Activated T-helper 1 cell treated with anti-CD3 and anti-CD28 coated beads, Interleukin-12 subunit alpha, Interleukin-12 subunit beta, Interleukin-2, Interleukin-4 antibody, amounts not matched to agents 30 ng/mL and 10 ng/mL and 1 ng/mL, durations not matched to agents 14 hours and 24 hours and 36 hours (primary cell): ENCODE measurements at regions not wholly inside any gene's neighbourhood (a gene's known extent, or its start where the extent isn't known, plus 50 kb on each side); places are given as distances from the start of the nearest gene placed in this dataset.

Experiments used
- DNase-seq: peaks from one replicate; pipeline ENCODE4 v3.0.0; 2021; ENCODE audit warnings: low spot score
- H3K27ac Mint-ChIP-seq: one replicate; pipeline ENCODE4 v1.8.0; 2021; ENCODE audit warnings: mild to moderate bottlenecking, mixed read lengths
- H3K27me3 Mint-ChIP-seq: one replicate; pipeline ENCODE4 v1.8.0; 2022; ENCODE audit warnings: mild to moderate bottlenecking, moderate library complexity, mixed read lengths; ENCODE audit not compliant: insufficient read depth
- H3K36me3 Mint-ChIP-seq: one replicate; pipeline ENCODE4 v1.8.0; 2021; ENCODE audit warnings: low read depth, mixed read lengths
- H3K4me1 Mint-ChIP-seq: one replicate; pipeline ENCODE4 v1.8.0; 2021; ENCODE audit warnings: low read depth, mixed read lengths
- H3K4me3 Mint-ChIP-seq: one replicate; pipeline ENCODE4 v1.8.0; 2021; ENCODE audit warnings: mild to moderate bottlenecking, moderate library complexity, mixed read lengths
- H3K9me3 Mint-ChIP-seq: one replicate; pipeline ENCODE4 v1.8.0; 2021; ENCODE audit warnings: mixed read lengths
- intact Hi-C: fragments of 100-400 bp; cut with micrococcal nuclease; formaldehyde crosslinking; loops from one replicate; pipeline ENCODE4 v1.15.1; 2024

DNA sequence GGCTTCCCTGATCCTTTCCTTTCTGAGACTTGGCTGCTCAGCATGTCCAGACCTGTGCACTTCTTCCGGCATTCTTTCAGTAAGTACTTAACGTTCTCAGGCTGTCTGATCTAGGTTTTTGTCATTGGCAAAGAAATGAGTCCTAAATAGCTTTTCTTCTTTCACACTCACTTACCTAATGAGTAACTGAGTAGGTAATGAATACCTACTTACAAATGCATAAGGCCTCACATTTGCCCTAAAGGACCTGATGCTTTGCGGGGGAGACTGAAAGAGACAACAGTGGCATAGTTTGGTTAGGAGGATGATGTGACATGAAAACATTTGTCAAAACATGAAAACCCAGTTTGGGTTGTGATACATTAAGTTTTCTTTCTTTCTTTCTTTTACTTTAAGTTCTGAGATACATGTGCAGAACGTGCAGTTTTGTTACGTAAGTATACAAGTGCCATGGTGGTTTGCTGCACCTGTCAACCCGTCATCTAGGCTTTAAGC, 516.7 kb upstream of the CFAP20DC start:
- intact Hi-C loops, result loop anchor here (1.0 kb wide), 2 partner anchors 86 to 180 kb away; no protein-coding TSS in a partner anchor
- H3K4me1 Mint-ChIP-seq, result peaks cover 12% of the 10 kb centered on the region
- peak overlapping the region; percentile 36 for H3K27ac Mint-ChIP-seq
- no peak overlapping the region for H3K4me3 Mint-ChIP-seq
- no peak for DNase-seq
- peaks cover 3% of the 10 kb centered on the region for H3K36me3 Mint-ChIP-seq
- H3K27me3 Mint-ChIP-seq, result no peaks in the 10 kb centered on the region
- H3K9me3 Mint-ChIP-seq, result no peaks in the 10 kb centered on the region

DNA sequence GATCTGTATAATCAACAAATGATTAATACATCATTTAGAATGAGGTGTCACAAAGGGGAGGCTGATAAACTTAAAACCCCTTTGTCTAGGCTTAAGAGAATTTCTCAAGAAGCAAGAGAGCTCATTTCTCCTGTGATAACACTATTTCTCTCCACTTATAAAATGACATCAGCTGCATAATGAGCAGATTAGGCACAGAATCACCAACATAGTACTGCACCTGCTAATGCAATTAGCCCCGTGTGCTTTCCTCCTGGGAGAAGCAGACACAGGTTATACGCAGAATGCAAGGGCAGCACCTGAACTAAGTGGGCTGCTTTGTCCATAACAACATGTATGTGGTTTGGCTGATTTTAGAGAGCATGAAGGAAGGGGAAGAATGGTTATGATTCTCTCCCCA, 515.3 kb upstream of the CFAP20DC start:
- no peak for DNase-seq
- H3K27me3 Mint-ChIP-seq, result no peaks in the 10 kb centered on the region
- intact Hi-C loops, result no loop called here
- no peak overlapping the region for H3K4me3 Mint-ChIP-seq
- H3K9me3 Mint-ChIP-seq, result peaks cover 3% of the 10 kb centered on the region
- peaks cover 3% of the 10 kb centered on the region for H3K36me3 Mint-ChIP-seq
- H3K4me1 Mint-ChIP-seq, result peaks cover 21% of the 10 kb centered on the region
- peak overlapping the region; percentile 24 for H3K27ac Mint-ChIP-seq

DNA sequence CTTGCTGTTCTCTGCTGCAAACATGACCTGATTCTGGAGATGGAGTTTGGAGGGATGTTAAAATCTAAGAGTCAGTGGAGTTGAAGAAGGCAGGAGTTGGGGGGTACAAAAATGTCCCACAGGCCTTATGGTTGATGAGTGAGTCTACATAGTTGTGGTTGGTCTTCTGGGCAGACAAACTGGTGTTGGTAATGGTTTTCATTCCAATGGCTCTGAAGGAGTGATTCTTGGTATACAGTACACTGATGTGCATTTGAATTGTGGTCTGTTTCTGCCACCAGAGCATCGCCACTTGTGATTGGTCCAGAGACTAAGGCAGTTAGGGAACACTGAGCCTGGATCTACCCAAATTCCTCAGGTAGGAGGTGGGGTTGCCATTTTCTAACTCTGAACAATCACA, 514.1 kb upstream of the CFAP20DC start:
- Mint-ChIP-seq H3K4me1 (peaks cover 33% of the 10 kb centered on the region), H3K27ac (no peak overlapping the region)
- intact Hi-C loops, result no loop called here

DNA sequence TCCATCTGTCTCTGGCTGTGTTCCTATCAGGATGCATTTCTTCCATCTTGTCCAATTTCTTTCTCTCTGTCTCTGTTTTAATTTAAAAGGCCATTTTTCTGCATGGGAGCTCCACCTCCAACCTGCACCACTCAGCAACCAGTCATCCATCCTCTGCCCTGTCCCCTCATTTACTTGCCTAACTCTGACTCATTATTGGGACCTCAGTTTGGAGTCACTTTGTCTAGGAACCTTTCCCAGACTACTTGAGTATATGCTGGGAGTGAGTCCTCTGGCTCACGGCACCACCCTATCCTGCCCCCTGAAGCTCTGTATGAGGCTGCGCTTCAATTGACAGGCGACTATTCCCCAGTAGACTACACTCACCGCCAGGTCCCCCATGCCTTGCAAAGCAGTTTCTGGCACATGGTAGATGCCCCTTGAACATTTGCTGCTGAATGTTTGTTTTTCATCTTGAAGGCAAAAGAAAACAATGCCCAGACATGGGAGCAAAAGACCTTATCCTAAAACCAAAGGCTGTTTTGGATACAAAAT, 513.3 kb upstream of the CFAP20DC start:
- H3K4me3 Mint-ChIP-seq, result no peak overlapping the region
- intact Hi-C loops, result no loop called here

More for the DNA sequence above, 514.1 kb upstream of the CFAP20DC start:
- H3K36me3 Mint-ChIP-seq, result peaks cover 3% of the 10 kb centered on the region
- no peak overlapping the region for H3K4me3 Mint-ChIP-seq
- no peaks in the 10 kb centered on the region for H3K27me3 Mint-ChIP-seq
- peaks cover 3% of the 10 kb centered on the region for H3K9me3 Mint-ChIP-seq
- no peak for DNase-seq

DNA sequence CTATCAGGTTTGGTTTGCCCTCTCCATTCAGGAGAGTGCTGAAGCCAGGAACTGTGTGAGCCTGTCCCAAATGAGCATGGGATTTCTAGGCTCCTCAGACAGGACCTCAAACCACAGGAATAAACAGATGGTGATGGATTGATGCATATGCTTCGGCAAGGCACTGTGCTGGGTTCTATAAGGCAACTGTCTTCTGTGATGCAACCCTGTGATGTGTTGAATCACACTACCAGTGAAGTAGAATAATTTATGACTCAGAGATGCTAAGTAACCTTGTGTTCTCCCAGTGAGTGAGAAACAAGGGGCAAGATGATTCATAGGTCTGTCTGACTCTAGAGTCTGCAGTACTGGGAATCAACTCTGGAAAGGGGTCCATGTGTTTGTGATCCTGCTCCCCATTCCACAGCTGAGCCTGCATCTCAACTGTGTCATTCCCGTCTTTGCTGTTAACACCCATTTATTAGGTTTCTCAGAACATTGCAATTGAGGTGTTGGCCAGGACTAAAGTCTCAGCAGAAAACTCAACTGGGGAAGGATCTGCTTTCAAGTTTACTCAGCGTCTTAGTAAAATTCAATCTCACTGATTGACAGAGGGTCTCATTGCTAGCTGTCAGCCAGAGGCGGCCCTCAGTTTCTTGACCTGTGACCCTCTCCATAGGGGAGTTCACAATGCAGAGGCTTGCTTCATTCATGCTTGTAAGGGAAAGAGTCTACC, 510.1 kb upstream of the CFAP20DC start:
- no peak for DNase-seq
- Mint-ChIP-seq H3K9me3 (peaks cover 15% of the 10 kb centered on the region), H3K4me3 (no peak overlapping the region), H3K27ac (peak overlapping the region; percentile 88), H3K4me1 (peaks cover 24% of the 10 kb centered on the region), H3K36me3 (peaks cover 3% of the 10 kb centered on the region), H3K27me3 (no peaks in the 10 kb centered on the region)
- intact Hi-C loops, result loop anchor here (1.0 to 10.0 kb wide), 9 partner anchors 20 to 995 kb away; no protein-coding TSS in a partner anchor

More for the DNA sequence above, 513.3 kb upstream of the CFAP20DC start:
- Mint-ChIP-seq H3K4me1 (peaks cover 36% of the 10 kb centered on the region), H3K27me3 (no peaks in the 10 kb centered on the region), H3K36me3 (peaks cover 3% of the 10 kb centered on the region), H3K27ac (no peak overlapping the region), H3K9me3 (peaks cover 3% of the 10 kb centered on the region)
- no peak for DNase-seq

DNA sequence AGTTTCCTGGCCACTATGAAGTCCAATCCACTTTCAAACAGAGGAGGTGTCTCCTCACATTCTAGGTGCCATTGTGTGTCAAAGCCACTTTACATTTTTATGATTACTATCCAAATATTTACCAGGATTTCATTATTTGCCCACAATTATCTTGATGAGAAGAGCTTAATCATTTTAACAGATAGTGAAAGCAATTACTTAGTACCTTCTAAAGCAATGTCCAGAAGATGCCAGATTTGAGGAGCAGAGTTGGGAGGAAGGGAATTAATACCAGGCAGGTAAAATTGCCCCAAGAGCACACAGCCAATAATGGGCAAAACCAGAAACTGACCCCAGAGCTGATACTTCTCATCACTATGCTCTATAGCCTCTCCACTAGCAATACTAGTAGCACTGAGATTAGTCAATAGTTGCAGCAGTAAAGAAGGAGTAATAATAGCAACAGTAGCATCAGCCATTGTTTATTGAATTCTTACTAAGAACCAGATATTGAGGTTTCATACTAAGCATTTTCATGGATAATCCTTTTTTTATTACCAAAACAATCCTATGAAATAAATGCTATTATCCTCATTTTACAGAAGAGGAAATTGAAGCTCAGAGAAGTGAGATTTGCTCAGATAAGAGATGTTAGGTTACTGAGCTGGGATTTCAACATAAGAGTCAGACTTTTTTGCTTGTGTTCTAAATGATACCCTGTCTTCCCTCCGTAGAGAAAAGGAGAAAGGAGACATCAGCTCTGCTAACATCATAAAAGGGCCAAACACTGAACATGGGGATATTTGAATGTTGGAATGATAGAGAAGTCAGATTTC, 509.3 kb upstream of the CFAP20DC start:
- H3K27me3 Mint-ChIP-seq, result no peaks in the 10 kb centered on the region
- peak overlapping the region; percentile 88 for H3K27ac Mint-ChIP-seq
- no peak overlapping the region for H3K4me3 Mint-ChIP-seq
- peaks cover 24% of the 10 kb centered on the region for H3K4me1 Mint-ChIP-seq
- H3K36me3 Mint-ChIP-seq, result peaks cover 3% of the 10 kb centered on the region
- DNase-seq, result no peak
- peaks cover 15% of the 10 kb centered on the region for H3K9me3 Mint-ChIP-seq
- intact Hi-C loops, result loop anchor here (1.0 to 10.0 kb wide), 9 partner anchors 19 to 996 kb away; no protein-coding TSS in a partner anchor

DNA sequence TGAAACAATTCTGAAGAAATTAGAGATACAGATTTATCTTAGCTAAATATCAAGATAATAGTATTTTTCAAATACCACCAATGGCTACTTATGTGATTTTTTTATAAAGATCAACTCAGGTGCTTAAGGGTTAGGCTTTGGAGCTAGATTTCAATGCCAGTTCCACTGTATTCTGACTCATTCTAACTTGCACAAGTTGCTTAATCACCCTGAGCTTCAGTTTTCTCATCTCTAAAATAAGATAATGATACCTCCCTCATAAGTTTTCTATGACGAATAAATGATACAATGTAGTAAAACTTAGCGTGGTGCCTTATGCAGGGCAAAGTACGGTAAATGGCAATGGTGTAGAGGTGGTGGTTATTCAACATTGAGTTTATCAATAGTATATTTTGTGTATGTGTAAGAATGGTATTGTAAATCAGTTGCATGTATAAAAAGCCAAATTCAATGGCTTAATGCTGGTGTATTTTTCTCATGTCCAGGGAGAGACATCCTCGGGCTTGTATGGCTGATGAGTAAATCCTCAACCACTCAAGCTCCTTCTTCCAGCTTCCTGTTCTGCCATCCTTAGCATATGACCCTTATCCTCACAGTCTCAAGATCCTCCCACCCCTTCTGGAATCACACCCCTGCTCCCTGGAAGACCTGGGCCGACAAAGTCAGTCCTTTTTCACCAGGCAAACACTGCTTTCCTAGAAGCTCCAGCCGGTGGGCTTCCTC, 505.9 kb upstream of the CFAP20DC start:
- H3K27ac Mint-ChIP-seq, result no peak overlapping the region
- H3K4me1 Mint-ChIP-seq, result peaks cover 20% of the 10 kb centered on the region
- peaks cover 2% of the 10 kb centered on the region for H3K36me3 Mint-ChIP-seq
- H3K9me3 Mint-ChIP-seq, result peaks cover 13% of the 10 kb centered on the region
- DNase-seq, result no peak
- peaks cover 2% of the 10 kb centered on the region for H3K27me3 Mint-ChIP-seq
- intact Hi-C loops, result loop anchor here (5.0 to 10.0 kb wide), 2 partner anchors 243 to 999 kb away; no protein-coding TSS in a partner anchor
- no peak overlapping the region for H3K4me3 Mint-ChIP-seq

DNA sequence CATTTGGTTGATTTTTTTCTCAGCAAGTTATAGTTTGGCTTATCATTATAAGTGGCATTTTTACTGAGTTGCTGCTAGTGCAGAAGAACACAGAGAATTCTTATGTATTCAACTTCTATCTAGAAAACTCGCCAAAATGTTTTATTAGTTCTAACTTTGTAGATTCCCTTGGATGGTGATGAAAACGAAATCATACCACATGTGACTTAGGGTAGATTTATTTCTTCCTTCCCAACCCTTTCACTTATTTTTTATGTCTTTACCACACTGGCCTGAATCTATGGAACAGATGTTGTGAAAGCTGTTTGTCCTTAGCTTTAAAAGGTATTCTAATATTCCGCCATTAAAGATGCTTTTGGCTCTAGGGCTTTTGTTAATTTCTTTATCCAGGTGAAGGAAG, 503.3 kb upstream of the CFAP20DC start:
- no peak for DNase-seq
- H3K4me1 Mint-ChIP-seq, result no peaks in the 10 kb centered on the region
- intact Hi-C loops, result loop anchor here (10.0 kb wide), 1 partner anchor 1002 kb away; no protein-coding TSS in a partner anchor
- H3K9me3 Mint-ChIP-seq, result peaks cover 12% of the 10 kb centered on the region
- H3K27me3 Mint-ChIP-seq, result peaks cover 2% of the 10 kb centered on the region
- H3K4me3 Mint-ChIP-seq, result no peak overlapping the region
- no peak overlapping the region for H3K27ac Mint-ChIP-seq
- H3K36me3 Mint-ChIP-seq, result peaks cover 2% of the 10 kb centered on the region

DNA sequence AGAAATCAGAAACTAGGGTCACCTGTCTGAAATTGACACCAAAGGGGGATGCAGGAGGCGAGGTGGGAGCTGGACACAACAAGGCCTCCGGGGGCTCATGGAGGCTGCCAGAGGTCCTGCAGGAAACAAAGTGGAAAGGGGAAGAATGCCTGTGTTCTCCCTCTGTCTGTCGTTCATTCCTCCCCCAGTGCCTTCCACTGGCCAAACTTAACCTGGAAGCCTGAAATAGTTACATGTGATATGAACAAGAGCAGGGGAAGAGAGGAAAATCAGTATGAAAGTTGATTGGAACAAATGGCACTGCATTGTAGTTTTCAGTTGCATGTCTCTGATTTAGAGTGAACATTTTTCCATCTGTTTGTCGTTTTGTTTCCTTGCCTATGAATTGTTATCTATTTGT, 502.0 kb upstream of the CFAP20DC start:
- H3K27ac Mint-ChIP-seq, result no peak overlapping the region
- DNase-seq, result no peak
- H3K4me1 Mint-ChIP-seq, result no peaks in the 10 kb centered on the region
- H3K27me3 Mint-ChIP-seq, result peaks cover 2% of the 10 kb centered on the region
- H3K4me3 Mint-ChIP-seq, result no peak overlapping the region
- H3K36me3 Mint-ChIP-seq, result peaks cover 2% of the 10 kb centered on the region
- intact Hi-C loops, result loop anchor here (10.0 kb wide), 1 partner anchor 1003 kb away; no protein-coding TSS in a partner anchor
- peaks cover 10% of the 10 kb centered on the region for H3K9me3 Mint-ChIP-seq

DNA sequence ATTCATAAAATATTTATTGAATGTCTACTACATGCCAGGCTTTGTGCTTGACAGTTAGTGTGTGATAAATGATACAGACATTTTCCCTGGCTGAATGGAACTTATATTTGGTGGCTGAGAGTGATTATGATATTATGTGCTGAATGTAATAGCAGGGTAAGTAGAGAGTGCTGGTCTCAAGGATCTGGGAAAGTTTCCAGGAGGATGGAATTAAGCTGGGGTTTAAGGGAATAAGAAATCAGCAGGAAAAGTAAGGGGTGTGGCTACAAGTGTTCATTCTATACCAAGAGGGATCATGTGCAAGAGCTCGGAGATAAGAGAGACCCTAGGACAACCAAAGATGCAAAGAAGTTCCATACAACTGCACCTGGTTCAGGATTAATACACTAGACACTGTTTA, 500.1 kb upstream of the CFAP20DC start:
- no peak for DNase-seq
- H3K36me3 Mint-ChIP-seq, result peaks cover 2% of the 10 kb centered on the region
- intact Hi-C loops, result loop anchor here (10.0 kb wide), 1 partner anchor 1005 kb away; no protein-coding TSS in a partner anchor
- no peaks in the 10 kb centered on the region for H3K4me1 Mint-ChIP-seq
- no peak overlapping the region for H3K27ac Mint-ChIP-seq
- H3K4me3 Mint-ChIP-seq, result no peak overlapping the region
- H3K27me3 Mint-ChIP-seq, result peaks cover 2% of the 10 kb centered on the region
- H3K9me3 Mint-ChIP-seq, result peaks cover 1% of the 10 kb centered on the region

DNA sequence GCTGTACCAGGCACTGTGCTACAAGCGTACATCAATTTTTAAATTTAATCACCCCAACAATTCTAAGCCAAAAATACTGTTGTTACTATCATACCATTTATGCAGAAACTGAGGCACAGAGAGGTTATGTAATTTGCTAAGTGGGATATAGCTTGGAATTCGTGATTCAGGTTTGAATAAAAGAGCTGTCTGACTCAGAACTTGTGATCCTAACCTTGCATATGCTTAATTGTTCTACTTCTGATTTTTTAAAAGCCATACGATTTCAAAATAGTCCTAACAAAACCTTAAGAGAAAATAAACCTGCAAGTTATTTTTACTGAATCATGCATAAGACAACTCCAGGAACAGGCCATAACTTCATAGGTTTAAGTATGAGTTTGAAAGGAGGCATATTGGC, 498.0 kb upstream of the CFAP20DC start:
- H3K4me1 Mint-ChIP-seq, result peaks cover under 1% of the 10 kb centered on the region
- no peak overlapping the region for H3K4me3 Mint-ChIP-seq
- peaks cover 7% of the 10 kb centered on the region for H3K9me3 Mint-ChIP-seq
- intact Hi-C loops, result no loop called here
- H3K27me3 Mint-ChIP-seq, result no peaks in the 10 kb centered on the region
- H3K36me3 Mint-ChIP-seq, result peaks cover 2% of the 10 kb centered on the region
- H3K27ac Mint-ChIP-seq, result no peak overlapping the region
- no peak for DNase-seq

DNA sequence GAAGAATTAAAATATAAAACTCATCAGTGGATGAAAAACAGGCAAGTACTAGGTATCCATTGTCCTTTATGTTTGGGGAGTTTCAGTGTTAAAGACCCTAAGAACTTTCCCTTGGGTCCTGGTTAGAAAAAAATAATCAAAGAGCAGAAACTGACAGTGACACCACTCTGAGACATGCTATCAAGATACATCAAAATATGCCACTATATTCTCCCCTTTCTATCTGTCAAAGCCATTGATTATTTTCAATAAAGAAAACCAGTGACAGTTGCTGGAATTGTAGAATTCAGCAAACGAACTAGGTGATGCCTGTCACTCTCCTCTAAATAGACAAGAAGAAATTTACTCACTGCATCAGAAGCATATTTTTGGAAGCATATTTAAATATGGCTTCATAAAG, 496.7 kb upstream of the CFAP20DC start:
- no peak overlapping the region for H3K4me3 Mint-ChIP-seq
- intact Hi-C loops, result no loop called here
- H3K27me3 Mint-ChIP-seq, result peaks cover 2% of the 10 kb centered on the region
- H3K4me1 Mint-ChIP-seq, result peaks cover 10% of the 10 kb centered on the region
- H3K9me3 Mint-ChIP-seq, result peaks cover 7% of the 10 kb centered on the region
- peaks cover 2% of the 10 kb centered on the region for H3K36me3 Mint-ChIP-seq
- DNase-seq, result no peak
- H3K27ac Mint-ChIP-seq, result no peak overlapping the region
